Glomerular endothelial cell (primary cell): ENCODE measurements at regions not wholly inside any gene's neighbourhood (a gene's known extent, or its start where the extent isn't known, plus 50 kb on each side); places are given as distances from the start of the nearest gene placed in this dataset.

Experiments
- DNase-seq: peaks from one replicate; pipeline ENCODE4 v3.0.0-alpha.2; 2011; ENCODE audit warnings: low read depth, low spot score; ENCODE audit errors: extremely low read depth

DNA sequence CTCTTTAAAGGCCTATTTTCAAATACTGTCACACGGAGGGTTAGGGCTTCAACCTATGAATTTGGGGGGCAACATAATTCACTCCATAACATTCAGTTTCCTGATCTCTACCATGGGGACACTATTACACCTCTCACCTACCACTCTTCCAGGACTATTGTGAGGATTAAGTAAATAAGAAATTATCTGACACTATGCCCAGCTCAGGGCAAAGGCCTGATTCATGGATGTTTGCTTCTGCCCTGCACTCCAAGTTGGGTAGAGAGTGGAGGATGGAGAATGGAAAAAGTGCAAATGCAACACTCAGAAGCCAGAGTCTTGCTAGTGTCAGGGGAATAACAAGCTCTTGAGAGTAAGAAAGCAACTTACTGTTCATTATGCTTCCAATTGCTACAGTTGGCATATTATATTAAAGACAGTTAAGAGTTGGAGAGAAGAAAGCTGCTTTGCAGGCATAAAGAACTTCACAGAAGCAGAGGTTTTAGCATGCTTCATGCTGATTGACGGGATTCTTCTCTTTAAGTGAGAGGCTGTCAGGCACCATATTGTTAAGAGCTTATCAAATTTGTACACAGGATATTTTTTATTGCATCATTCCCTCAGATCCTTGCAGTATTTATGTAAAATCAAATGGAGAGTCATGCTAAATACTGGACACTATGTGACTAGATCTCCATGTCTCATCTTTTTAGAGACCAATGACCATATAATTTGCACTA, 375.3 kb downstream of the VPS13C start:
- no peak for DNase-seq

DNA sequence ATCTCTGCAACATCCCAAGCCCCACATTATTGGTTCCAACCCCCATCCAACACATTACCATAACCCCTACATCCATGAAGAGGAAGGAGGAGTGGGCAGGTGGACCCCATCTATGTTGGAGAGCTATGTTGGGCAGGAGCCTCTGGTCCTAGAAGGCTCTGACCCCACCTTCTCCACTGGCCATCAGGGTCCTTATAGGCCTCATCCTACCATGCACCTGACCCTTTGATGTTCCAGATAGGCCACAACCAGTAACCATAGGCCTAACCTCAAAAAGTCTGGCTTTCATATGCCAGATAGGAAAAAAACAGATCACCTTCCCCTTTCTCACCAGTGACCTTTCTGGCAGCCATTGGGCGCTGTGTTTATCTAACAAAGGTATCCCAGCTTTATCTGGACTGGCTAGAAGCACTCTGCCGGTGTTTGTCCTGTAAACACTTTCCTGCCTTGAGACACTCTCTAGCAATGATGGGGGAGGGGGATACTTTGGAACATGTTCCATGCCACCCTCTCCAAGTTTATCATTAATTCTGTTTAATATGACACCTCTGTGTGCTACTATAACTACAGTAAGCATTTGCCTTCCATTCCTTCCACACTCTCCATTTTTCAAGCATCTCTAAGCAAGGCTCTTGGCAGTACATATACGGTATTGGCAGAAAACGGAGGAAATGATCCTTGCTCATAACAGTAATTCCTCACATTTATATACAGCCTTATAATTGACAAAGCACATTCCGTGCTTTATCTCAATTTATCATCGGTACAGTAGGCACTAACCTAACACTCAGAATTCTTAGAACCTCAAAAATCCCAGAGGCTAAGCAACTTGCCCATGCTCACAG, 377.1 kb downstream of the VPS13C start:
- no peak for DNase-seq

DNA sequence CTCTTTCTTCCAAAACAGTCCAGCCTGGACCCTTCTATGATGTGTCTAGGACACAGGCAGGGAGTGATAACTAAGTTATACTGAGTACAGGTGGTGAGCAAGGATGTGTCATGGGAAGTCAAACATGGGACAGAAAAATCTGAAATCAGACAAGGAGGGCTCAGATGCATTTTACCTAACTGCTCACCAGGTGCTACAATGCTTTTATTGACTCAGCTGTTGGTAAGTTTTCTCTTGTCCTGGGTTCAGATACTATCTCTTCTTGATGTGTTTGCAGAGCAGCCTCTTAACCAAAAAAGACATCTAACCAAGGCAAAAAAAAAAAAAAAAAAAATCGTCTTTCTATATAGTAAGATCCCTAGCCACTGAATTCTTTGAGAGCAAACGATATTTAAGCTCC, 378.6 kb downstream of the VPS13C start:
- no peak for DNase-seq

DNA sequence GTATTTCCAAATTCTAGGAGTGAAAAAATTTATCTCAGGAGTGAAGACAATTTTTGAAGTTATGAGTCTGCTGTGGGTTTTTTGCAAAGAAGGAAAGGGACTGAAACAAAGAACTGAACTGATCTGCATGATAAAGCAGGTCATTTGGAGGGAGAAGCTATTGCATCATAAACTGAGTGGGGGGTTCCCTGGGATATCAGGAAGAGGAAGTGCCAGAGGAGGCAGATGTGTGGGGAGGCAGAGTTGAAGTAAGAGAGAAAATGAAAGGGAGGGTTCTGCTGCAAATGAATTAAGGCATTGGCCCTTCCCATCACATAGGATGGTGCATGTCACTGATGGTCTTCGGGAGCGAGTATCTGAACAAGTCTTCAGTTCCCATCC, 379.2 kb downstream of the VPS13C start:
- DNase-seq = no peak

DNA sequence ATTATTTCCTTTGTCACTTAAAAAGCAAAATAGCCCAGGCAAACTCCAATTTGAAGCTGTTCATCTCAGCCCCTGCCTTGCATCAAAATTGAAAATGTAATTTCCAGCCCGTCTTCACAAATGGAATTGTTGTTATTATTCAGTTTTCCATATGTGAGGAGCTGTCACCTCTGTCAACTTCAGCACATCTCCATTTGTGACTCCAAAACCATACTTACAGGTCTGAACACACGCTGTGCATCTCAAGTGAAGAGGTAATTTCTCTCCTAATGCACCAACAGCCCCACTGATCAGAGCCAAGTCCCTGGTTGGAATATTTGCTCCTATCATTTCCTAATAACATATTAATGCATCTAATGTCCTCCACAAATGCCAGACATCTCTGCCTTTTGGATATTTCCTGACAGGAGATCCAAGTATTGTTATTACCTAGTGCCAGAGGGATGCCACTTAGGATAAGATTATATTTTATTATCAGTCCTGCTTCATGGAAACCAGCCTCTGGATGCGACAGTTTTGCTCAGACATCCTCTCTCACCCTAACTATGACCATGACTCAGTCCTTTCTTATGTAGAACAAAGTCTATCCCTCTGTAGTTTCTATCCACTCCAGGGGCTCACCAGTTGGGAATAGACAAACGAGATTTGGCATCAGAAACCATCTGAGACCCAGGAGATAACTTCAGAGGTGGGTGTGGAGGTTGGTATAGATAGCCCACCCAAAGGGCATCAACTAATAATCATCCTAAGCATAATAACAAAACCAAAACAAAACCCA, 379.8 kb downstream of the VPS13C start:
- DNase-seq = no peak

DNA sequence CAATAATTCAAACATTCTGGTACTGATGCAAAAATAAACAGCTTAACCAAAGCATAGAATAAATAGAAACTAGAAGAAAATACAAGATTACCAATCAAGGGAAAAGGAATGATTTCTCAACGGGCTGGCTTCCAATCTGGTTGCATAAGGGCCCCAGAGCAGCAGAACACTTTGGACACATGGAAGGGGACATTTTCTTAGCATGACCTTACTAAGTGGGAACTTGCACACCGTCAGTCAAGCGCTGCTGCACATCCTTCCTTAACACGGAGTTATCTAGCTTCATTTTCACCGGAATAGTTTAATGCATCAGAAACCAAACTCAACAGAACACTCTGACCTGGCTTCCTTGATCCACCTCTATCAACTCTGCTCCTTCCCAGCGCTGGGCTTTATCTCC, 388.5 kb downstream of the VPS13C start:
- DNase-seq = no peak

DNA sequence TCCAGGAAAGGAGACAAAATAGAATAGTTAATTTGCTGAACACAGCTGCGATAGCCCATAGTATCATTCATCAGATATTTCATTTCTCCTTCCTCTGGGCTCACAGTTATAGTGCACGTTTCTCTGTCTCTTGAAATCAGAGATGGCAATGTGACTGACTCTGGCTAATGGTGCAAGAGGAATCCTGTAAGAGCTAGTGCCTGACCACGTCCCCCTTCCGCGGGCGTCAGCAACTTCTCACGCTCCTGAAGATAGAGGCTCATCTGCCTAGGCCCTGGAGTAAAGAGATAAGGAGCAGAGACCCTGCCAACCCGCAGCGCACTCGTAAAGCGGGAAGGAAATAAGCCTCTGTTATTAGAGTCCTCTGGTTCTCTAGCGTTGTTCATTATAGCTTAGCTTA, 391.8 kb downstream of the VPS13C start:
- no peak for DNase-seq

DNA sequence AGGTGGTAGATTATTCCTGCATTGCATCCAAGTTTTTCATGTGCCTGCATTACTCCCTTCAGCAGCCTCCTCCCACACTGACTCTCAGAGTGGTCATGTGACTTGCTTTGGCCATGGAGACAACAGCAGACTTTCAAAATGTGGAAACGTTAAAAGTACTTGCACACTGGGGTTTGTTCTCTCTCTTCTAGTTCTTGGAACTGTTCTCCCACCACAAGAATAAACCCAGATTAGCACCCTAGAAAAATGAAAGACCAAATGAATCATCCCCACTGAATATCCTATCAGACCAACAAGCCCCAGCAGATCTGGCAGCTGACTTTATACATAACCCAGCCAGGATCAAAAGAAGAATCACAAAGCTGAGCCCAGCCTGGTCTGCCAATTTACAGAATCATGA, 398.5 kb downstream of the VPS13C start:
- no peak for DNase-seq

DNA sequence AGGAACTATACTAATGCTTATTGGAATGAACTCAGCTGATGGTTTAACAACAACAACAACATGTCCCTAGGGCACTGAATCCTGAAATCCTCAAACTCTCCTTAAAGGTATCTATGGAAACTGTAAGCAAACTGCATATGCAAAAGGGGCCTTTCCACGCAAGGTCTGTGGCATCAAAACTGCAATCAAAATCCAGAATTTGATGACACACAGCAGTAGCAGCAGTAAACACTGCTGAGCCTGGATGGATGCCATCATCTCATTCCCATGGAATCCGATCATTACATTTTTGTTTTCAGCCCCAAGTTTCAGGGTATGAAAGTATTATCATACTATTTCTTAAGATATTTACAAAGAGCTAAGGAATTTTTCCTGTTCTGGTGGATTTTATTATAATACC, 399.7 kb downstream of the VPS13C start:
- no peak for DNase-seq

DNA sequence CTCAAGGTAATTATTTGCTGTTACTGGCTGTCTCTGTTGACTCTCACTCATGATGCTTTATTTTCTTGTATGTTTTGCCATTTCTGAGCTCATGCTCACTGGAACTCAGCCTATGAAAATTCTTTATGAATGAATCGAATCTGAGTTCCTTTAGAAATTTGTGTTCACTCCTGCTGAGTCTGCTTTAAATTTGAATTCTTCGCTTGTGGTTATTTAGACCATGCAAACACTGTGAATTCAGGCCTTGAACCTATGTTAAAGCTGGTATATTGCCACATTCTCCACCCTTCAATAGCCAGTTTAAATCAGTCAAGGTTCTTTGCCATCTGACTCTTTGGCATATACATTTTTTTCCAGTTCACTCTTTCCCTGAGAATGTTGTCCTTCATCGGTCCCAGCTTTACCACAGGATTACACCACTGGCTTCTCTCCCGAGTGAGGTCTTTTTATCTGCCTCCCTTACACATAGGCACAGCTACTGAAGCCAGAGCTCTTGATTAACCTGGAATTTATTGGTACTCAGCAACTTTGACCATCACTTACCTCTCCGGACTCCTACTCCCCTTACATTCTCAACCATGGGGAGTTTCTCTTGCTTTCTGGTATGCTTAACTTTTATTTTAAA, 400.6 kb downstream of the VPS13C start:
- DNase-seq = no peak

DNA sequence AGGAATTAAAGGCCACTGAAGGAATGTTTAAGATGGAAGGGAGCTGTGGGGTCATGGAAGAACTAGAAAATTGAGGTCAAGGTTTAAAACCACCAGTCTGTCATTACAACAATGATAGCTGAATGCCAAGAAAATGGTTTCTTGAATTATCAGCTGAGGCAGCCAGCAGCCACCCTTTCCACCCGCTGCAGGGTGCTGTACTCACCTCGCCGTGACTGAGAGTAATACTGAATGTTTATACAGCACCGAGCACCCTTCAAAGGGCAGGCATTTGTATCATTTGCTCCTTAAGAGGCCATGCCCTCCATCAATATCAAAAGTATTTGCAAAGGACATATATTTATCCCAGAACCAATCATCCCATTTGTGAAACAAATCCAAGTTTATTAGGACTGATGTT, 402.8 kb downstream of the VPS13C start:
- DNase-seq = no peak

DNA sequence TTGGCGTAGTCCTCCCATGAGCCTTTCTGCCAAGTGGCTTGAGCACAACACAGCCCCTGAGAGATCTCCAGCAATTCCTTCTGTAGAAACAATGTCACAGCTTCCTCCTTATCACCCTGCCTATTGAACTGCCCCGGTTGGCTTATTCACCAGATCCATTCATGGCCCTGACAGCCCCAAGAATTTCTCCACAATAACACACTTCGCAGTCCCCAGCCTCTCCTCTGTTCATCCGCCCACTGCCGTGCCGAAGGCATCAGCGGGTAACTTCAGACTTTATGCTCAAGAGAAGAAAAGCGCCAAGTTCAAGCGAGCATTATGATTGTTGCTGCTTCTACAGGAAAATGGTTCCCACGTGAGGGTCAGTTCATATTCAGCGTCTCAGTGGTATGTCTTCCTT, 403.9 kb downstream of the VPS13C start:
- no peak for DNase-seq

DNA sequence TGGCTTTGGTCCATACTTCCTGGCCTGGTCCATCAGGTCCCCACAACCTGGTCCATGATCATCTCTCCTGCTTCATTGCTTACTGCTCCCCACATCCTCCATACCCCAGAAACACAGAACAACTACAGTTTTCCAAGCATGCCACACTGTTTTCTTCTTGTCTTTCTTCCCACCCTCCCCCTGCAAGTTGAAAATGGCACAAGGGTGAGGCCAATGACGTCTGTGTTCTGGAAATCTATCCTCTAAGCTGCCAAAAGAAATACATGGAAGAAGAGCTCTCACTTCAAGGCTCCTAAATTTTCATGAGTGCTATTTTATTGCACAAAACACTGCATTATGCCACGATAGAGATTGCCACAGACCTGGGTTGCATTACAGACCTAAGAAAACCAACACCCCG, 404.4 kb downstream of the VPS13C start:
- DNase-seq = no peak

DNA sequence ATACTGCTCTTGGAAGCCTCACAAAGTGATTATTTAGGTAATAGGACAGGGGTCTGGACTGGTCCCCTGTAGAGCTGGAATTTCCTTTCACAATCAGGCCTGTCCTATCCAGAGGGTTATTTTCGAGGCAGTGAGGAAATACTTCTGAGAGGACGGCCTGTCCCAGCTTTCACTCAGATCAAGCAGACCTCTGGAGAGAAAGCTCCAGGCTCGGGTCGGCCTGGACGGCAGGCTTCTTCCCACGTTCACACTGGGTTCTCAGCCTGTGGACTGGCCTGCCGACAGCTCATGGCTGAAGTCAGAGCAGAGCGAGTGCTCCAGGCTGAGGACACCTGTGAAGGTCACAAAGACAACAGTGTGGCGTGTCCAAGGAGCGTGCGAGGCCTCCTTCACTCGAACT, 405.3 kb downstream of the VPS13C start:
- DNase-seq = no peak

DNA sequence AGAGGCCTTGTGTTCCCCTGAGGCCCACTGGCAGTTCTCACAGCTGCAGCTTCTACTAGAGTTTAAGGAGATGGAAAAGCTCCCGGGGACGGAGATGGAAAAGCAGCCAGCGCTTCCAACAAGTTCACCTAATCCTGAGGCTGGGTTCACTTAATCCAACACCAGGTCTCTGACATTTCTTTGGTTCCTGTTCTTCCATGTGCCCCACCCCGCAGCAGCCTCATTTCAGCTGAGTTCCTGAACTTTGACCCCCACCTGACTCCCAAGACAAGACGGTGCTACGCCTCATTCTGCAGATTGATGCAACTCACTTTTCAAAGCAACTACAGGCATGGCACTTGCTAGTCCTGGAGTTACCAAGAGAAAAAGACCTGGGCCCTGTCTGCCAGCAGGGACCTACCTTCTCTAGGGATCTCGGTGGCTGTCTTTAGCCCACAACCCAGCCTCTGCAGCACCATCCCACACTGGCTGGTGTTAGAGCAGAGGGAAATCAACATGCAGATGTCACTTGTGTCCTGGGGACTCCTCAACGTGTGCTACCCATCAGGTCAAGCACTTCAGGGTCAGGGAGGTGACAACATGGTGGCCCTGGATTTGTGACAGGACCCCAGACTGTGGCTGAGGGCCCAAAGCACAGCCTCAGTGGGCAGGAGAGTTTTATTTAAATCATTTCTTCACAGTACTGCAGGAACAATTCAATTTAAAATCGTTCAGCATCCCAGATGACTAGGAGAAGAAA, 406.1 kb downstream of the VPS13C start:
- DNase-seq = no peak

DNA sequence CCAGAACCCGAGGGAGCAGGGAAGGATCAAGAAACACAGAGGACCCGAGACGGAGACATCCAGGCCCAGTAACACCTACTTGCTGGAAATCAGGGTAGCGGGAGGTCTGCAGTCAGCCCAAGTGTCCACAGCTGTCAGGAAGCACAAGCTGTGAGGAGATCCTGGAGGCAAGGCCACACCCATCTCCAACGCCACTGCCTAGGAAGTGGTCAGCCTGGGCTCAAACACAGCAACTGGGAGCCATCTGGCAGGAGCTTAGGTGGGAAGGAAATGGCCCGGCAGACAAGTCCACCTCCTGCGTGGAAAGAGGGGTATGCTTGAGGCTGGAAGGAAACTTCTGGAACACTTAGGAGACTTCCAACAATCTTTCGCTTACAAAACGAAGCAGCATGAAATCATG, 407.1 kb downstream of the VPS13C start:
- DNase-seq = no peak

DNA sequence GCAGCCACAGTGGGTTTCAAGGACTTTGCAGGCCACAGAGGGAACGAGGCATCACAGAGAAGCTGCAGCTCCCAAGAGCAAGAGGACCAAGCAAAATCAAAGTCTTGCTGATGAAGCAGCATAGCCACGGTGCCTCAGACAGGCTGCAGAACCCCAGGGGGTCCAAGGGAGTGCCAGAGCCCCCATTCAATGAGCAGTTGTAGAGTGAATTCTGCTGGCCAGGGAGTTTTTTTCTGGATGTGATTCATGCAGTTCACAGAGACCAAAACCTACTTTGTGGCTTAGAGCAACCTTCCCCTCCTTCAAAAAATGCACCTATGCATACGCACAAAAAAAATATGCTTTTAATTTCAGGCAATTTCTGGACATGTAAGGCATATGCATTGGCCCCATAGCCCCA, 409.0 kb downstream of the VPS13C start:
- no peak for DNase-seq

DNA sequence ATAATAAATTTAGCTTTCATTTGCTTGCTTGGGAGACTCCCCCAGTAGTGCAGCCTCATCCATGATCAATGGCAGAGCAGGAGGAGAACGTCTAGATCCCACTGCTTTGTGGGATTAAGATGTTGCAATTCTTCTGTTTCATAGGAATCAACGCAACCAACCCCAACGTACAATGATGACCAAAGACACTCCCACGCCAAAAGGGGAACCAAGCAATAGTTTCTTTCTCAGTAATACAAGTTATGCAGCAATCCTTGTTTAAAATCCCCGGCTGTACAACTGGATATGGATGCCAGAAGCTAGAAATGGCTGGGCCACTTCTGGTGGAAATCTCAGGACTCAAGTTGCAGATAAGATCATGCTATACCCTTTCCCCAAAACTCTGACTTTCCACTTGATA, 411.2 kb downstream of the VPS13C start:
- DNase-seq = no peak

DNA sequence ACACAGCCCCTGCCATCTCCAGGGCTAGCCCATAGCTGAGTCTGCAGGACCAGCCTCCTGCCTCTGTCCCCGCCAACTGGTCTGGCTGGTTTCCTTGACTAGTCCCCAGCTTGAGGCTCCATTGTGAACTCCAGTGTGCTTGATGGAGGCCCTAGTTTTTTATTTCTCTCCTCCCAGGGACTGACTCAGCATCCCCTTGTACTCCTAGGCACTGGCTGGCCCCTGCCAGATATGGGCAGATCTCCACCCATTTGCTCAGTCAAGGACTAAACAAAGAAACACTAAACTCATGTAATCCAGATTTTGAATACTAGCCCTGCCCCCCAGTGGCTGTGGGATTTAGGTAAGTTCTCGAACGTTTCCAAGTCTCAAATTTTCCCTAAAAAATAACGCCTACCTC, 415.4 kb upstream of the RORA start:
- no peak for DNase-seq

DNA sequence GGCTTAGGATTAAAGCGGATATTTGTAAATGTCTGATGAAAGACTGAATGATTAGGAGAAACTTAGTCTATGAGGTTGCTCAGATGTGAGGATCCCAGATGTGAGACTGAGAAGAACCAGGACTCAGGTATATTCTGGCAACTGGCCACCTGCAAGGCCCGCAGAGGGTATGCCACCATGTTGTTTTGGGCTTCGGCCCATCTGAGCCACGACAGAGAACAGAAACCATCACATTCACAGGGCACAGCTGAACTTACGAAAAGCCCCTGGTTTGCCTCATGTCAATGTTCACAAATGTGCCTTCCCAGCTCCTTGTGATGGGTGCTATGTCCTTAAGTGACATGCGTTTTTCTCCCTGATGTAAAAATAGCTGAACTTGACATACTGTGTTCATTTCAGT, 412.5 kb upstream of the RORA start:
- no peak for DNase-seq

DNA sequence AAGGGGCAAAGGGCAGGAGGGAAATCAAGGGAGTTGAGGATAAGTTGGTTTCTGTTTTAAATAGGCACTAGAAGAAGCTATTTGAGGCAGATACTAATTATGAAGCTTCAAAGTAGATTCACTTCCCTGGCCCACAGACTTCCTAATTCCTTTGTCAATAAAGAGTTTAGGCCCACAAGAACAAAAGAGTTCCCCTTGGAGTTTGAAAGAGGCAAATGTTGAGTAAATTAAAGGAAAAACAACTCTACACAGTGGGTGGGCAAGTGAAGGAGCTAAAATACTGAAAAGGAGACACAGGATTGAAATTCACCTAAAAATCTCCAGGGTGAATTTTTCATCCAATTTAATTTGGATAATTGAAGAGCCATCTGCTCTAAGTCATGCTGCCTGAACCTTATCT, 411.7 kb upstream of the RORA start:
- DNase-seq = no peak
